ENCODE measurements at regions not wholly inside any gene's neighbourhood (a gene's known extent, or its start where the extent isn't known, plus 50 kb on each side); places are given as distances from the start of the nearest gene placed in this dataset.
A peak's percentile ranks its signal among the peaks of the same experiment; 100 is the strongest.
"Not testable (repeated sequence)": the region's sequence is repeated elsewhere in the genome, so short reads cannot be mapped to it uniquely, and the experiment has no call there.

- H3K9me3 Mint-ChIP-seq: no peaks in the 10 kb centered on the region
Measured at GRCh38 chr11:72525466-72525865, 91.1 kb upstream of the CLPB start.

GRCh38 chr11:72524711-72525110, 90.4 kb upstream of the CLPB start:
- H3K4me3 Mint-ChIP-seq: no peak overlapping the region
- no peaks in the 10 kb centered on the region for H3K9me3 Mint-ChIP-seq
- DNase-seq: no peak
- no peak overlapping the region for H3K27ac Mint-ChIP-seq
- peaks cover 10% of the 10 kb centered on the region for H3K4me1 Mint-ChIP-seq
- no peaks in the 10 kb centered on the region for H3K36me3 Mint-ChIP-seq
- H3K27me3 Mint-ChIP-seq: no peaks in the 10 kb centered on the region

More at GRCh38 chr11:72525466-72525865, 91.1 kb upstream of the CLPB start:
- no peak overlapping the region for H3K4me3 Mint-ChIP-seq
- no peaks in the 10 kb centered on the region for H3K27me3 Mint-ChIP-seq
- no peaks in the 10 kb centered on the region for H3K36me3 Mint-ChIP-seq
- H3K27ac Mint-ChIP-seq: no peak overlapping the region
- DNase-seq: no peak
- peaks cover 3% of the 10 kb centered on the region for H3K4me1 Mint-ChIP-seq

DNA sequence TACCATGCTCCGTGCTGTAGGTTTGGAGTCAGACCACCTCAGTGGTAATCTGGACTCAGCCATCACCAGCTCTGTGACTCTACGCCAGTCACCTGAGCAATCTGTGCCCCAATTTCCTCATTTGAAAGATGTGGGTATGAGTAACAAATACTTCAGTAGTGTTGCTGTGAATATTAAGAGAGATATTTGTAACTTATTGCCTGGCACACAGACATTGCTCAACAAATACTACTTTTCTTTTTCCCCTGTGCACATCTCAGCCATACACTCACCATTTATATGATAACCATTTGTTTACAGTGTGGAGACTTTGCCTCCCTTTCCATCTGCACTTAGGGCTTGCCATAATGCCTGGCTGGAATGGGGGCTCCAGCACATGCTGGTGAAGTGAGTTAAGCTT, 89.7 kb upstream of the CLPB start:
- no peak overlapping the region for H3K4me3 Mint-ChIP-seq
- no peaks in the 10 kb centered on the region for H3K27me3 Mint-ChIP-seq
- no peaks in the 10 kb centered on the region for H3K36me3 Mint-ChIP-seq
- H3K9me3 Mint-ChIP-seq: no peaks in the 10 kb centered on the region
- H3K27ac Mint-ChIP-seq: no peak overlapping the region
- peaks cover 18% of the 10 kb centered on the region for H3K4me1 Mint-ChIP-seq
- no peak for DNase-seq

DNA sequence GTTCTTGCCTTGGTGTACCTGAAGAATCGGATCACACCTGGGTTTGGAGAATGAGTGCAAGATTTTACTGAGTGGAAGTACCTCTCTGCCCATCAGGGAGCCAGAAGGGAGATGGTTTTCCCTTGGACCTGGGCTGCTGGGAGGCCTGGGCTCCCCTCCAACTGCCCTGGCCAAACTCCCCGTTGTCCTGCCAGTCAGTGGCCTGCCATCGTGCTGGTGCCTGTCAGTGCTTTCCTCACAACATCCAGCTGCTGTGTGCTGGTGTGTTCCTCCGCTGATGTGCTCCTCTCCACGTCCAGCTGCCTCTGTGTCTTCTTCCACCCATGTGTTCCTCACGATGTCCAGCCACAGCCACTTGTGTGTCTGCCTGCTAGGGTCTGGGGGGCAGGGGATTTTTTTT, 87.9 kb upstream of the CLPB start:
- H3K9me3 Mint-ChIP-seq: no peaks in the 10 kb centered on the region

DNA sequence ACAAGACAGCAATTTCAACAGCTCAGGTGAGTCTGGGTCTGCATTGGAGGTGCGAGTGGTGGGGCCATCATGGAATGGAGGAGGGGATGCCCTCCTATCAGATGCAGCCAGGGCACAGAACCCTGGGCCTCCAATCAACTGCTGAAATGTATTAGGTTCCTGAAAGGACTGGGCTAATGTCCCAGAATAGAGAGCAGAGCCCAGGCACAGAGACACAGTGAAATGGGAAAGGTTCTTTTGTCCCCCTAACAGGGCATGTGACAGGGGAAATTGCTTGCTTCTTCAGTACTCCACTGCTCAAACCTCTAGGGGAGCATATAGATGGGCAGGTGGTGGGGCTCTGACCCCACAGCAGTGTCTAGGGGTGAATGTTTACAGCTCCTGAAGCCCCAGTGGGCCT, 87.3 kb upstream of the CLPB start:
- Mint-ChIP-seq H3K4me3 (no peak overlapping the region), H3K4me1 (peaks cover 18% of the 10 kb centered on the region), H3K27me3 (no peaks in the 10 kb centered on the region), H3K36me3 (no peaks in the 10 kb centered on the region), H3K27ac (no peak overlapping the region), H3K9me3 (no peaks in the 10 kb centered on the region)
- no peak for DNase-seq

More for the DNA sequence above, 87.9 kb upstream of the CLPB start:
- Mint-ChIP-seq H3K4me3 (no peak overlapping the region), H3K27me3 (no peaks in the 10 kb centered on the region), H3K27ac (no peak overlapping the region), H3K4me1 (peaks cover 18% of the 10 kb centered on the region), H3K36me3 (no peaks in the 10 kb centered on the region)
- no peak for DNase-seq

- H3K9me3 Mint-ChIP-seq: no peaks in the 10 kb centered on the region
- H3K27ac Mint-ChIP-seq: no peak overlapping the region
- H3K4me3 Mint-ChIP-seq: no peak overlapping the region
Measured at GRCh38 chr11:72520815-72521214, 86.5 kb upstream of the CLPB start.

GRCh38 chr11:72519882-72520281, 85.6 kb upstream of the CLPB start:
- not testable (repeated sequence) for H3K9me3 Mint-ChIP-seq, H3K27me3 Mint-ChIP-seq, DNase-seq, H3K36me3 Mint-ChIP-seq
- Mint-ChIP-seq H3K4me3 (peak overlapping the region; percentile 67), H3K27ac (peak overlapping the region; percentile 66), H3K4me1 (peaks cover 18% of the 10 kb centered on the region)

More at GRCh38 chr11:72520815-72521214, 86.5 kb upstream of the CLPB start:
- H3K36me3 Mint-ChIP-seq: no peaks in the 10 kb centered on the region
- H3K4me1 Mint-ChIP-seq: peaks cover 18% of the 10 kb centered on the region
- no peaks in the 10 kb centered on the region for H3K27me3 Mint-ChIP-seq
- no peak for DNase-seq

DNA sequence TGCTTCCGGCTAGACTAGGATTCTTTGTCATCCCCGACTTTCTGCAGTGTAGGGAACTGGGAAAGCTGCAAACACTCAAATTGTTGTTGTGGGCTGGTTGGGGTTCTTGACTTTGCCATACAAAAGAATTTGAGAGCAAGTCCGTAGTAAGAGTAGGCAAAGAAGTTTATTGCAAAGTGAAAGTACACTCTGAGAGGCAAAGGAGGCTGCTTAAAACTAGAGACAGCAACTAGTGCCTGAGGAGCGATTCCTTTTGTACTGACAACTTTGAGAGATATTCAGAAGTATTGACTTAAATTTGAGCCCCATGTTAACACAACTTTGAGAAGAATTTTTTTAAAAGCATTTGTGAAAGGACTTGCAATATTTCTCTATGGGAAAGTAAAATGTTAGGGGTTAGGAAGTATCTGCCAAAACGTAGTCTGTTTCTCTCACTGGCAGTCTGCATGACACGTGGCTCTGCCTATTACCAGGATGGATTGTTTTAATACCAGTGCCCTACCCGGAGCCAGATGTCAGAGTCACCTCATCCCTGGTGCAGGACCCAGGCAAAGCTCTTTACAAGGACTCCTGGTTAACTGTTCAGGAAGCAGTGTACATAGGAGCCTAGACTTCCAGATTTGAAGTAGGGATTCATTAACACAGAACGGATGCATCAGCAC, 85.0 kb upstream of the CLPB start:
- peaks cover 18% of the 10 kb centered on the region for H3K4me1 Mint-ChIP-seq
- H3K27me3 Mint-ChIP-seq: no peaks in the 10 kb centered on the region
- peak; percentile 2 for DNase-seq
- H3K27ac Mint-ChIP-seq: peak overlapping the region; percentile 66
- no peaks in the 10 kb centered on the region for H3K36me3 Mint-ChIP-seq
- H3K4me3 Mint-ChIP-seq: peak overlapping the region; percentile 67
- H3K9me3 Mint-ChIP-seq: no peaks in the 10 kb centered on the region

DNA sequence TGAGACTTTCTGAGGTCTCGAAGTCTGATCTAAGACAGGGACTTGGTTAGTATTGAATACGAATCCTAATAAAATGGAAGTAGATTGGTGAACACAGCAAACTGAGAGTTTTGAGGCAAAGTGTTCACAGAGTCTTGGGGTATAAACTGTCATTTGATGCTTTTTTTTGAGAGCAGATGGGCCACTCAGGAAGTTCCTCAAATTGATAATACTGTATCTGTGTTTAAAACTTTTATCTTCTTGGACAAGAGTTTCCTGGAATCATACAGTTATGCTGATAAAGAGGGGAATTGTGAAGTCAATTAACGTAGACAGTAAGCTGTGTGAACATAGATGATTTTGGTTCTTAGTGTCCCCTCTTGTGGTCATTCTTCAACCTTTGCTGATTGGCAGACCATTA, 80.0 kb upstream of the CLPB start:
- Mint-ChIP-seq H3K27ac (no peak overlapping the region), H3K9me3 (peaks cover 14% of the 10 kb centered on the region), H3K4me1 (peaks cover 4% of the 10 kb centered on the region), H3K4me3 (no peak overlapping the region), H3K36me3 (peaks cover 7% of the 10 kb centered on the region), H3K27me3 (no peaks in the 10 kb centered on the region)
- no peak for DNase-seq

- DNase-seq: no peak
- H3K27me3 Mint-ChIP-seq: no peaks in the 10 kb centered on the region
- no peaks in the 10 kb centered on the region for H3K4me1 Mint-ChIP-seq
- H3K27ac Mint-ChIP-seq: no peak overlapping the region
- peaks cover 14% of the 10 kb centered on the region for H3K9me3 Mint-ChIP-seq
- no peak overlapping the region for H3K4me3 Mint-ChIP-seq
- H3K36me3 Mint-ChIP-seq: peaks cover 7% of the 10 kb centered on the region
Measured at GRCh38 chr11:72513411-72513810, 79.1 kb upstream of the CLPB start.

DNA sequence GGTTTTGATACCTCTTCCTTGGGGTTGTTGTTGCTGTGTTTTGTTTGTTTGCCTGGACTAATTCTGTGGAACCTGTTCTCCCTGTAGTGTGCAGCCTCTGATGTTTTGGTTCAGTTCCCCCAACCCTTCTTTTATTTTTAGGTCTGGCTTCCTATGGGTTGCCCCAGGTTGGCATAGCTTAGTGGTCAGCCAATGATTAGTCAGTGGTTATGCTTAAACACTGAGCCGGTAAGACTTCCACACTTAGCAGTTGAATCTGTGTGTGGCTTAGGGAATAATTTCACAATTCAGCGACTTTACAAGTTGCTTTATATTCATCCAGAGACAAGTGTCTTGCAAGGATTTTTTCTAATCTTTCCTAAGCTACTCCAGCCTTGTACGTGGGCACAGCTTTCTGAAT, 78.6 kb upstream of the CLPB start:
- Mint-ChIP-seq H3K36me3 (peaks cover 7% of the 10 kb centered on the region), H3K4me3 (no peak overlapping the region), H3K27me3 (no peaks in the 10 kb centered on the region), H3K4me1 (no peaks in the 10 kb centered on the region), H3K9me3 (peaks cover 14% of the 10 kb centered on the region), H3K27ac (no peak overlapping the region)
- no peak for DNase-seq

GRCh38 chr11:72511393-72512047, 77.2 kb upstream of the CLPB start:
- H3K4me3 Mint-ChIP-seq: no peak overlapping the region
- H3K36me3 Mint-ChIP-seq: peaks cover 7% of the 10 kb centered on the region
- no peak for DNase-seq
- no peak overlapping the region for H3K27ac Mint-ChIP-seq
- no peaks in the 10 kb centered on the region for H3K4me1 Mint-ChIP-seq
- H3K9me3 Mint-ChIP-seq: peaks cover 14% of the 10 kb centered on the region
- no peaks in the 10 kb centered on the region for H3K27me3 Mint-ChIP-seq

DNA sequence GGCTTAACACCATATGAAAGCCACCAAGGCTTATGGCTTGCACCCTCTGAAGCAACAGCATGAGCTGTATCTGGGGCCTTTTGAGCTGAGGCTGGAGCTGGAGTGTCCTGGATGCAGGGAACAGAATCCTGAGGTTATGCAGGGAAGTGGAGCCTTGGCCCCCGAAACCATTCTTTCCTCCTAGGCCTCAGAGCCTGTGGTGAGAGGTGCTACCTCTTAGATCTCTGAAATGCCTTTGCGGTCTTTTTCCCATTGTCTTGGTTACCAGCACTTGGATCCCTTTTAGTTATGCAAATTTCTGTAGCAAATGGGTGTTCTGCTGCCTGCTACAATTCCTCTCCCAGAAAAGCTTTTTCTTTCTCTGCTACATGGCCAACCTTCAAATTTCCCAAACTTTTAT, 72.7 kb upstream of the CLPB start:
- Mint-ChIP-seq H3K4me3 (no peak overlapping the region), H3K27me3 (peaks cover 4% of the 10 kb centered on the region), H3K4me1 (no peaks in the 10 kb centered on the region), H3K36me3 (peaks cover 8% of the 10 kb centered on the region), H3K9me3 (peaks cover 12% of the 10 kb centered on the region), H3K27ac (no peak overlapping the region)
- DNase-seq: no peak

GRCh38 chr11:72497731-72498130, 63.4 kb upstream of the CLPB start:
- peaks cover 4% of the 10 kb centered on the region for H3K36me3 Mint-ChIP-seq
- peaks cover 10% of the 10 kb centered on the region for H3K4me1 Mint-ChIP-seq
- H3K27ac Mint-ChIP-seq: no peak overlapping the region
- no peak overlapping the region for H3K4me3 Mint-ChIP-seq
- no peak for DNase-seq
- H3K9me3 Mint-ChIP-seq: peaks cover 8% of the 10 kb centered on the region
- H3K27me3 Mint-ChIP-seq: no peaks in the 10 kb centered on the region

- H3K9me3 Mint-ChIP-seq: no peaks in the 10 kb centered on the region
- no peaks in the 10 kb centered on the region for H3K27me3 Mint-ChIP-seq
- H3K36me3 Mint-ChIP-seq: no peaks in the 10 kb centered on the region
- H3K4me1 Mint-ChIP-seq: peaks cover 10% of the 10 kb centered on the region
- H3K27ac Mint-ChIP-seq: no peak overlapping the region
- DNase-seq: no peak
- H3K4me3 Mint-ChIP-seq: no peak overlapping the region
Measured at GRCh38 chr11:72494109-72494429, 59.7 kb upstream of the CLPB start.

DNA sequence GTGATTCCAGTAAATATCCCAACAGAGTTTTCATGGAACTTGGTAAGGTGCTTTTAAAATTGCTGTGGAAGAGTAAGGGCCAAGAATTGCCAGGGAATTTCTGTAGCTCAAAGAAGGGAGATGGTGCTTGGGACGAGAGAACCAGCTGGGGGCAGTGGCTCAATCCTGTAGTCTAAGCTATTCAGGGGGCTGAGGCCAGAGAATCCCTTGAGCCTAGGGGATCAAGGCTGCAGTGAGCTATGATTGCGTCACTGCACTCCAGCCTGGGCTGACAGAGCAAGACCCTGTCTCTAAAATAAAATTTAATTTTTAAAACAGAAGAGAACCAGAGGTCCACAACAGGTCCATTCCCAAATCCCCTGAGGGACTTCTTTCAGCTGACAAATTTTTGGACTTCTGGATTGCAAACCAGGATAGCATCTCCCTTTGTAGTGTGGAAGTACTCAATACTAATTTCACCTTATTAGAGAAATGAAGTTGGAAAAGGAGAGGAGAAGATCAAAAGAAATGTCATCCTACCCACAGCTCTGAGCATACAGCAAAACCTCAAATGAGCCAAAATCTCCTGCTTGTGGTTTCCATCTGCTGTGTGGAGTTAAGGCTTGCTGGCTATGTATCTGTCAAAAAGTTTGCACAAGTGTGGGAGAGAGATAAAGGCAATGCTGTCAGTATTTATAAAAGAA, 59.2 kb upstream of the CLPB start:
- H3K36me3 Mint-ChIP-seq: no peaks in the 10 kb centered on the region
- H3K4me1 Mint-ChIP-seq: peaks cover 10% of the 10 kb centered on the region
- H3K27me3 Mint-ChIP-seq: no peaks in the 10 kb centered on the region
- no peak overlapping the region for H3K4me3 Mint-ChIP-seq
- no peaks in the 10 kb centered on the region for H3K9me3 Mint-ChIP-seq
- DNase-seq: no peak
- no peak overlapping the region for H3K27ac Mint-ChIP-seq

All from activated naive CD8-positive, alpha-beta T cell treated with anti-CD3 and anti-CD28 coated beads for 36 hours (primary cell).